ENCODE measurements at regions not wholly inside any gene's neighbourhood (a gene's known extent, or its start where the extent isn't known, plus 50 kb on each side); places are given as distances from the start of the nearest gene placed in this dataset.

GRCh38 chr1:244280201-244280600, 171.5 kb downstream of the ADSS2 start:
- ChIA-PET CTCF (no interaction called here), POLR2A (no interaction called here)
- Mint-ChIP-seq H3K36me3 (ENCODE audit: insufficient read depth, unreplicated experiment) (no peaks in the 10 kb centered on the region), H3K4me3 (ENCODE audit: unreplicated experiment) (no peak overlapping the region), H3K9me3 (ENCODE audit: unreplicated experiment) (peaks cover 23% of the 10 kb centered on the region), H3K27me3 (ENCODE audit: insufficient read depth, unreplicated experiment) (no peaks in the 10 kb centered on the region), H3K4me1 (ENCODE audit: low read depth, unreplicated experiment) (no peaks in the 10 kb centered on the region), H3K27ac (ENCODE audit: unreplicated experiment) (no peak overlapping the region)
- no peak for TF ChIP-seq CTCF (IDR thresholded peaks at IDR 0.05; ENCODE audit: insufficient read depth in 1 of 2, low read depth in 1 of 2, low read length in 1 of 2, severe bottlenecking in 1 of 2, unreplicated experiment in 1 of 2)
- Histone ChIP-seq H3K9me3 (no peaks in the 10 kb centered on the region), H3K36me3 (ENCODE audit: control insufficient read depth, insufficient read depth, low read length) (no peaks in the 10 kb centered on the region), H3K4me3 (ENCODE audit: low read depth, low read length) (no peak overlapping the region), H3K4me1 (no peaks in the 10 kb centered on the region), H3K27me3 (replicated peaks; ENCODE audit: control insufficient read depth, insufficient read depth, low read length) (no peaks in the 10 kb centered on the region)
- DNase-seq: no peak
- intact Hi-C loops (cut with micrococcal nuclease; ENCODE audit: unreplicated experiment): no loop called here
- no TSS peak for BruUV-seq (replicated peaks)

- POLR2A ChIA-PET: no interaction called here
Observed at GRCh38 chr1:244280859-244281258, 170.8 kb downstream of the ADSS2 start.

GRCh38 chr1:244283772-244284171, 167.9 kb downstream of the ADSS2 start:
- no TSS peak for BruUV-seq (replicated peaks)
- H3K9me3 Mint-ChIP-seq (ENCODE audit: unreplicated experiment): peaks cover 11% of the 10 kb centered on the region
- no peak overlapping the region for H3K4me3 Mint-ChIP-seq (ENCODE audit: unreplicated experiment)
- Histone ChIP-seq H3K4me1 (no peaks in the 10 kb centered on the region), H3K4me3 (ENCODE audit: low read depth, low read length) (no peak overlapping the region), H3K36me3 (ENCODE audit: control insufficient read depth, insufficient read depth, low read length) (no peaks in the 10 kb centered on the region), H3K27me3 (replicated peaks; ENCODE audit: control insufficient read depth, insufficient read depth, low read length) (no peaks in the 10 kb centered on the region), H3K9me3 (no peaks in the 10 kb centered on the region)
- ChIA-PET POLR2A (no interaction called here), CTCF (interaction anchor here (0.5 kb wide), 1 partner anchor 989 kb away, joined by 3 read pairs; no protein-coding TSS in a partner anchor)
- H3K27me3 Mint-ChIP-seq (ENCODE audit: insufficient read depth, unreplicated experiment): no peaks in the 10 kb centered on the region
- no peaks in the 10 kb centered on the region for H3K4me1 Mint-ChIP-seq (ENCODE audit: low read depth, unreplicated experiment)
- H3K36me3 Mint-ChIP-seq (ENCODE audit: insufficient read depth, unreplicated experiment): no peaks in the 10 kb centered on the region
- no peak for TF ChIP-seq CTCF (IDR thresholded peaks at IDR 0.05; ENCODE audit: insufficient read depth in 1 of 2, low read depth in 1 of 2, low read length in 1 of 2, severe bottlenecking in 1 of 2, unreplicated experiment in 1 of 2)
- intact Hi-C loops (cut with micrococcal nuclease; ENCODE audit: unreplicated experiment): no loop called here
- no peak overlapping the region for H3K27ac Mint-ChIP-seq (ENCODE audit: unreplicated experiment)
- DNase-seq: no peak

More at GRCh38 chr1:244280859-244281258, 170.8 kb downstream of the ADSS2 start:
- intact Hi-C loops (cut with micrococcal nuclease; ENCODE audit: unreplicated experiment): no loop called here
- CTCF ChIA-PET: no interaction called here
- BruUV-seq (replicated peaks): no TSS peak
- H3K4me3 ChIP-seq (ENCODE audit: low read depth, low read length): no peak overlapping the region
- TF ChIP-seq CTCF (IDR thresholded peaks at IDR 0.05; ENCODE audit: insufficient read depth in 1 of 2, low read depth in 1 of 2, low read length in 1 of 2, severe bottlenecking in 1 of 2, unreplicated experiment in 1 of 2): no peak
- no peaks in the 10 kb centered on the region for H3K4me1 ChIP-seq
- no peaks in the 10 kb centered on the region for H3K36me3 ChIP-seq (ENCODE audit: control insufficient read depth, insufficient read depth, low read length)
- H3K36me3 Mint-ChIP-seq (ENCODE audit: insufficient read depth, unreplicated experiment): no peaks in the 10 kb centered on the region
- H3K9me3 Mint-ChIP-seq (ENCODE audit: unreplicated experiment): peaks cover 16% of the 10 kb centered on the region
- no peaks in the 10 kb centered on the region for H3K27me3 Mint-ChIP-seq (ENCODE audit: insufficient read depth, unreplicated experiment)
- H3K4me3 Mint-ChIP-seq (ENCODE audit: unreplicated experiment): no peak overlapping the region
- no peak overlapping the region for H3K27ac Mint-ChIP-seq (ENCODE audit: unreplicated experiment)
- no peaks in the 10 kb centered on the region for H3K27me3 ChIP-seq (replicated peaks; ENCODE audit: control insufficient read depth, insufficient read depth, low read length)
- no peaks in the 10 kb centered on the region for H3K9me3 ChIP-seq
- no peaks in the 10 kb centered on the region for H3K4me1 Mint-ChIP-seq (ENCODE audit: low read depth, unreplicated experiment)
- no peak for DNase-seq

Data from Caco-2 (cell line).